ENCODE measurements at regions not wholly inside any gene's neighbourhood (a gene's known extent, or its start where the extent isn't known, plus 50 kb on each side); places are given as distances from the start of the nearest gene placed in this dataset.

GRCh38 chr11:131302836-131303235, 67.6 kb upstream of the NTM start:
- Mint-ChIP-seq H3K4me1 (peaks cover 28% of the 10 kb centered on the region), H3K36me3 (ENCODE audit: low read depth) (no peaks in the 10 kb centered on the region), H3K9me3 (no peaks in the 10 kb centered on the region), H3K27me3 (ENCODE audit: low read depth, poor library complexity) (peaks cover 3% of the 10 kb centered on the region), H3K4me3 (no peak overlapping the region), H3K27ac (no peak overlapping the region)
- TF ChIP-seq CTCF (IDR thresholded peaks at IDR 0.05) = no peak
- no peak for DNase-seq

DNA sequence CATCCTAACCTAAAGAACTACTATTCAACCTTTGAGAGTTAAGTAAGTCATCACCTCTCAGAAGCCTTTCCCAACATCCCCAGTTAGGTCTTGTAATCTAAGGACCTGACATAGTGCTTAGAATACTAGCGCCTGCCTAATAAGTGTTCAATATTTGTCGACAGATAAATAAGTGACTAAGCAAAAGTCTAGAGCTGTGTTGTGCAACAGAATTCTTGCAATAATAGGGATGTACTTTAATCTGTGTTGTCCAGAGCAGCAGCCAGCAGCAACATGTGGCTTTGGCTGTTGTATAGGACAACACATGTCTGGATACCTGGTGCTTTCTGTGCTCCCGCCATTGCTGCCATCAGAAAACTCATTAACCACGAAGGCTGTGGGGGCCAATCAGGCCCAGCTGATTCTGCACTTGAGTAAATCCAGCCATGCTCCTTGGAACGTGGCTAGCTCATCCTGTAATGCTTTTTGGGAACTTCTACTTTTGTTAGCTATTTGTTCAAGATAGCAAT, 66.8 kb upstream of the NTM start:
- no peak overlapping the region for H3K4me3 Mint-ChIP-seq
- TF ChIP-seq CTCF (IDR thresholded peaks at IDR 0.05) = no peak
- DNase-seq = no peak
- H3K27ac Mint-ChIP-seq = no peak overlapping the region
- H3K4me1 Mint-ChIP-seq = peaks cover 21% of the 10 kb centered on the region
- no peaks in the 10 kb centered on the region for H3K9me3 Mint-ChIP-seq
- no peaks in the 10 kb centered on the region for H3K27me3 Mint-ChIP-seq (ENCODE audit: low read depth, poor library complexity)
- H3K36me3 Mint-ChIP-seq (ENCODE audit: low read depth) = no peaks in the 10 kb centered on the region

GRCh38 chr11:131305005-131305404, 65.4 kb upstream of the NTM start:
- TF ChIP-seq CTCF (IDR thresholded peaks at IDR 0.05) = no peak
- Mint-ChIP-seq H3K27me3 (ENCODE audit: low read depth, poor library complexity) (peaks cover 2% of the 10 kb centered on the region), H3K4me3 (no peak overlapping the region), H3K36me3 (ENCODE audit: low read depth) (no peaks in the 10 kb centered on the region), H3K27ac (no peak overlapping the region), H3K9me3 (no peaks in the 10 kb centered on the region), H3K4me1 (peaks cover 16% of the 10 kb centered on the region)
- no peak for DNase-seq

DNA sequence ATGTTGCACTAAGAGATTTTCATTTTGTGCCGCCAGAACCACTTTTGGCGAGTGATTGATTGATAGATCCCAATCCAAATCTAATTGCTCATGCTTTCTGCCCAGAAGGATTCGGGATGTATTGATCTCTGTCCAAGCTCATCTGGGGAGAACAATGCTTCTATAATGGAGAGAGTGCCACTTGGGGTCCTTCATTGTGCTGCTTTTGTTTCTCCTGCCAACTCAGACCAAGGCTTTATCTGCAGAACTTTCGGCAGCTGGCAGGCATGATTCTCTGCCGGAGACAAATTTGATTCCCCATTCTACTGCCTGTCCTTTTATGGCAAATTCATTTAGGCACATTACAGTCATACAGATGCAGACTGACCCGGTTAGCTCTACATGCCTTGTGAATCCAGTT, 62.9 kb upstream of the NTM start:
- Mint-ChIP-seq H3K4me3 (no peak overlapping the region), H3K9me3 (no peaks in the 10 kb centered on the region), H3K4me1 (peaks cover 22% of the 10 kb centered on the region), H3K27ac (no peak overlapping the region), H3K27me3 (ENCODE audit: low read depth, poor library complexity) (peaks cover 3% of the 10 kb centered on the region), H3K36me3 (ENCODE audit: low read depth) (no peaks in the 10 kb centered on the region)
- no peak for TF ChIP-seq CTCF (IDR thresholded peaks at IDR 0.05)
- DNase-seq = no peak

DNA sequence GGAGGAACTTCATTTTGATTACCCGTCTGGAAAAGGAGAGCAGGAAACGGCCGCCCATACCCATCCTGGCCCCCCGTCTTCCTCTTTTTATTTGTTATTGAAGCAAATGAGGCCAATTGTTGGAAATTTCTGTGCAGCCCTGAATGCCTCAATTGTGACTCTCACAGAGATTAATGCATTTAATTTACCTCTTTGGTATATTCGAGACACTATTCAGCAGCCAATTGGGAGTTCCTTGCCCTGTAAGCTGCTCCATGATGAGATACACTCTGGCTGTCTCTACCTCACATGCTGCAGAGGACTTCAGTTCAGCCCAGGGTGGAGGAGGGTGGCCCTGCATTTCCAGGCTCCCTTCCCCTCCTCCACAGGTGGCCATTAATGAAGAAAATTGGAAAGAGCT, 60.6 kb upstream of the NTM start:
- no peak for TF ChIP-seq CTCF (IDR thresholded peaks at IDR 0.05)
- no peaks in the 10 kb centered on the region for H3K36me3 Mint-ChIP-seq (ENCODE audit: low read depth)
- no peak overlapping the region for H3K4me3 Mint-ChIP-seq
- peaks cover 8% of the 10 kb centered on the region for H3K9me3 Mint-ChIP-seq
- peaks cover 3% of the 10 kb centered on the region for H3K27me3 Mint-ChIP-seq (ENCODE audit: low read depth, poor library complexity)
- no peak for DNase-seq
- H3K27ac Mint-ChIP-seq = no peak overlapping the region
- peaks cover 22% of the 10 kb centered on the region for H3K4me1 Mint-ChIP-seq

GRCh38 chr11:131311776-131312514, 58.5 kb upstream of the NTM start:
- H3K27me3 Mint-ChIP-seq (ENCODE audit: low read depth, poor library complexity) = peaks cover 5% of the 10 kb centered on the region
- no peak for TF ChIP-seq CTCF (IDR thresholded peaks at IDR 0.05)
- H3K27ac Mint-ChIP-seq = no peak overlapping the region
- peaks cover 22% of the 10 kb centered on the region for H3K4me1 Mint-ChIP-seq
- no peaks in the 10 kb centered on the region for H3K36me3 Mint-ChIP-seq (ENCODE audit: low read depth)
- H3K4me3 Mint-ChIP-seq = no peak overlapping the region
- DNase-seq = no peak
- H3K9me3 Mint-ChIP-seq = peaks cover 24% of the 10 kb centered on the region
